Mononuclear cell (primary cell): ENCODE measurements at regions not wholly inside any gene's neighbourhood (a gene's known extent, or its start where the extent isn't known, plus 50 kb on each side); places are given as distances from the start of the nearest gene placed in this dataset.
"Not testable (repeated sequence)": the region's sequence is repeated elsewhere in the genome, so short reads cannot be mapped to it uniquely, and the experiment has no call there.

Source experiments
- H3K27me3 ChIP-seq: 2 replicates; pipeline ENCODE4 v1.6.0; 2011; ENCODE audit warnings: low read length, control low read depth; ENCODE audit not compliant: insufficient read depth
- H3K4me1 ChIP-seq: 2 replicates; pipeline ENCODE4 v1.5.1; 2011; ENCODE audit warnings: mild to moderate bottlenecking, low read length, control low read depth; ENCODE audit not compliant: insufficient read depth
- H3K4me3 ChIP-seq: 2 replicates; pipeline ENCODE4 v1.5.1; 2011; ENCODE audit warnings: mild to moderate bottlenecking, low read length, moderate library complexity
- H3K9me3 ChIP-seq: 2 replicates; pipeline ENCODE4 v1.5.1; 2011; ENCODE audit warnings: low read depth, mild to moderate bottlenecking, control low read depth, low read length

DNA sequence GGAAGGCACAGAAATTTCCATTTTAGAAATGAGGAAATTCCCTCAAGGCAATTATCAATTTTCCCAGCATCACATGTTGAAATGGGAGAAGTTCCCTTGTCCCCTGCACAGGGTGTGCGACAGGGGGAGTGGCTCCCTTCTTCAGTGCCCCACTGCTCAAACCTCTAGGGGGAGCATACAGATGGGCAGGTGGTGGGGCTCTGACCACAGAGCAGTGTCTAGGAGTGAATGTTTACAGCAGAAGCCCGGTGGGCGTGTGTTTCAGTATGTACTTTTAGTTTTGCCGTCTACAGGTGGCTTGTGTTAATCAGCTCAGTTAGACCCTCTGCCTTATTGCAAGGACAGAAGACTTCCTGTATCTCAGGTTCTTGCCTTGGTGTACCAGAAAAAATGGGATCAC lies 493.7 kb upstream of the PLXNA2 start:
- H3K27me3 ChIP-seq = no peaks in the 10 kb centered on the region
- no peak overlapping the region for H3K4me3 ChIP-seq
- no peaks in the 10 kb centered on the region for H3K9me3 ChIP-seq
- no peaks in the 10 kb centered on the region for H3K4me1 ChIP-seq

GRCh38 chr1:208739636-208740035 lies 495.5 kb upstream of the PLXNA2 start:
- not testable (repeated sequence) for H3K27me3 ChIP-seq, H3K4me3 ChIP-seq, H3K9me3 ChIP-seq, H3K4me1 ChIP-seq

DNA sequence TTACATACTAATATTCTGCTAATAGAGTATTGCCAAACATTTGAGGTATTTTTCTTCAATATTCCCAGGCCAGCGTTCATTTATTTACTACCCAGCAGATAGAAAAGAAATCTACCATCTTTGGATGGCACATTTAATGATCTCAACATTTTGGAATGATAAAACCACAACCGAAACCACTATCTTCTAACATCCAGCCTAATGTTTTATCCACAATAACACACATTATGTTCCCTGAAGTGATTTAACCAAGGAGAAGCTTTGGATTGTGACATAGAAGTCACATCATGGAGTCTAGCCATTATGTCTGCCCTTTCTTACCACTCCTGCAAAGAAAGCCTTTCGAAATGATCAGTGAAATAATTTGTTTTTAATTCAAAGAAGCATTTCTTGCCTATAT lies 497.1 kb upstream of the PLXNA2 start:
- H3K4me1 ChIP-seq = no peaks in the 10 kb centered on the region
- H3K9me3 ChIP-seq = no peaks in the 10 kb centered on the region
- H3K4me3 ChIP-seq = no peak overlapping the region
- no peaks in the 10 kb centered on the region for H3K27me3 ChIP-seq

GRCh38 chr1:208743361-208743760 lies 499.2 kb upstream of the PLXNA2 start:
- Histone ChIP-seq H3K4me1 (no peaks in the 10 kb centered on the region), H3K9me3 (no peaks in the 10 kb centered on the region), H3K27me3 (no peaks in the 10 kb centered on the region), H3K4me3 (no peak overlapping the region)

DNA sequence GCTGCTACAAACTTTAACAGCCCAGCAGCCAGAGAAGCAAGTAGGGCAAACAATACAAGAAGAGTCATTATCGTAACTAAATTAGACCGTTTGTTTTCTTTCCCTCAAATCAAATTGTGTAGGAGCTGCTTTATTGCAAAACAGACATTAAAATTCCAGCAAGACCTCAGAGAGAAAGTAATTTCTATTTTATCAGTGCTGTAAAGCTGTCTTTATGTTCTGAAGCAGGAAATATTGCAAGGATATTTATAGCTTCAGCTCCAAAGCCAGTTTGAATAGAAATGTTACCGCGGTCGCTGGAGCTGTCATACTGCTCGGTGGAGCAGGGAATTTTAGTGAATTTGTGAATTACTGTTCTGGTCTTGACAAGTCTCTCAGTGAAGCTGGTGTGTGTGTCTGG lies 503.8 kb upstream of the PLXNA2 start:
- no peaks in the 10 kb centered on the region for H3K9me3 ChIP-seq
- H3K4me3 ChIP-seq = no peak overlapping the region
- no peaks in the 10 kb centered on the region for H3K4me1 ChIP-seq
- no peaks in the 10 kb centered on the region for H3K27me3 ChIP-seq

DNA sequence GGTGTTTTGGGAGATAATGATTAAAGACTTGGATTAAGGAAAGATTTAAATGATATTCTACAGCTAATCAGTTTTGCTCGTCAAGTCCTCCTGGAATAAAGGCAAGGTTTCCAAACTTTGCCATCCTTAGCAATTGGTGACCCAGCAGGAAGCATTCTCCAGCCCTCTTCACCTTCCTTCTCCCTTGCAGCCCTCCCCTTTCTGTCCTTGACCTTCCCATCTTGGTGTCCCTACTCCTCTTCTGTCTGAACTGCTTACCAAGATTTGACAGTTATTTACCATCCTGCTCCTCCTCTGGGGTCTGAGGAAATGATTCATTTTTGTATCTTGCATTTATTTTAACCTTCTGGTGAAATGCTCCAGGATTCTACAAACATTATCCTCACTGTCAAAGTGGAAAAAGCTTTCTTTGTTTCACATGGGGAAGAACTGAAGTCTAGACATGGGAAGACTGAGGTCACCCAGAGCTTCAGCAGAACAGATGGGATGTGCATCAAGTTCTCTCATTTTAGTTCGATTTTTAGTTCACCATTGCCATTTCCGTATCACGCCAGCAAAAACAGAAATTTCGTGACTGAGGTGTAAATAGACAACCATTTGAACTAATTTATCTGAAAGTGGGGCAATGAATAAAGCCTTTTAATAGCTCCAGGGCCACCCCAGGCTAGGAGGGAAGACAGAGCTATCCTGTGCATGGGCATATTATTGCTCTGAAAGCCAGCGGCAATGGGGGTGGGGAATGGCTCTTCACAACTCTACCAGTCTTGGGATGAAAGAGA lies 504.4 kb upstream of the PLXNA2 start:
- H3K4me3 ChIP-seq = no peak overlapping the region
- no peaks in the 10 kb centered on the region for H3K9me3 ChIP-seq
- no peaks in the 10 kb centered on the region for H3K4me1 ChIP-seq
- no peaks in the 10 kb centered on the region for H3K27me3 ChIP-seq

- Histone ChIP-seq H3K4me1 (no peaks in the 10 kb centered on the region), H3K9me3 (no peaks in the 10 kb centered on the region), H3K27me3 (no peaks in the 10 kb centered on the region), H3K4me3 (no peak overlapping the region)
Observed at GRCh38 chr1:208756339-208756981, 512.3 kb upstream of the PLXNA2 start.

DNA sequence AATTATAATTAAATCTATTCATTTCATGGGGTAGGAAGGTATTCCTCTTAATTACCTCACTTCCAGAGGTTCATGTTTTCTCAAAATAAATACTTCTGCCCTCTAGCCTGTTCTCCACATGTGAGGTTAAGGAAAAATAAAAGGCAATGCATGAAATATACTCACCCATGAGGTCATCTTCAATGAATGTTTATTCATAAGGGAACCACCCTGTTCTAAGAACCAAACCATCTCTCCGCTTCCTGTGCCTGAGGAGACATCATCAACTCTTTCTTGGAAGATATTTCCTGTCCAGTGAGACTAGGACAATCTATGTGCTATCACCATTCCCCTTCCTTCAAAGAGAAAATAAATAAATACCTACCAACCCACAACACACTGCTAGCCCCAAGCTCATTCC lies 513.7 kb upstream of the PLXNA2 start:
- Histone ChIP-seq H3K9me3 (no peaks in the 10 kb centered on the region), H3K27me3 (no peaks in the 10 kb centered on the region), H3K4me1 (no peaks in the 10 kb centered on the region), H3K4me3 (no peak overlapping the region)

DNA sequence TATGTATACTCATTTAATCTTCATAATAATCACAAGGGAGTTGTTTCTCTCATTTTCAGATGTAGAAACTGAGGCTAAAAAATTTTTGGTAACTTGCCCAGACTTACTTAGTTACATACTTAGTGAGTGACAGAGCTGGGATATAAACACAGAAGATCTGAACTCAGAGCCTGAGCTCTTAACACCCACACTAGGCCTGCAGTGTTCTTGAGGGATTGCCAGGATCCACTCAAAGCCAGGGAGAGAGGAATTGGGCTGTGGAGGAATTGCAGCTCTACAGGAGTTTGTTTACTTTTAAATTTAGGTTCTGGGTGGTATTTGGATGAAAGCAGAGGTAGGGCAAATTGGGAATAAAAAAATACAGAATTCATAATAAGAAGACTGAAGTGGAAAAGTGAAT lies 515.1 kb upstream of the PLXNA2 start:
- no peaks in the 10 kb centered on the region for H3K9me3 ChIP-seq
- no peak overlapping the region for H3K4me3 ChIP-seq
- H3K4me1 ChIP-seq = peaks cover 5% of the 10 kb centered on the region
- no peaks in the 10 kb centered on the region for H3K27me3 ChIP-seq

- no peaks in the 10 kb centered on the region for H3K27me3 ChIP-seq
- no peak overlapping the region for H3K4me3 ChIP-seq
- no peaks in the 10 kb centered on the region for H3K9me3 ChIP-seq
- H3K4me1 ChIP-seq = peaks cover 5% of the 10 kb centered on the region
Observed at GRCh38 chr1:208763971-208764370, 519.8 kb upstream of the PLXNA2 start.

- Histone ChIP-seq H3K9me3 (no peaks in the 10 kb centered on the region), H3K27me3 (no peaks in the 10 kb centered on the region), H3K4me3 (no peak overlapping the region), H3K4me1 (peaks cover 5% of the 10 kb centered on the region)
Observed at GRCh38 chr1:208766832-208767231, 522.6 kb upstream of the PLXNA2 start.

GRCh38 chr1:208767816-208768215 lies 523.6 kb upstream of the PLXNA2 start:
- Histone ChIP-seq H3K9me3 (no peaks in the 10 kb centered on the region), H3K27me3 (no peaks in the 10 kb centered on the region), H3K4me1 (peaks cover 5% of the 10 kb centered on the region), H3K4me3 (no peak overlapping the region)

DNA sequence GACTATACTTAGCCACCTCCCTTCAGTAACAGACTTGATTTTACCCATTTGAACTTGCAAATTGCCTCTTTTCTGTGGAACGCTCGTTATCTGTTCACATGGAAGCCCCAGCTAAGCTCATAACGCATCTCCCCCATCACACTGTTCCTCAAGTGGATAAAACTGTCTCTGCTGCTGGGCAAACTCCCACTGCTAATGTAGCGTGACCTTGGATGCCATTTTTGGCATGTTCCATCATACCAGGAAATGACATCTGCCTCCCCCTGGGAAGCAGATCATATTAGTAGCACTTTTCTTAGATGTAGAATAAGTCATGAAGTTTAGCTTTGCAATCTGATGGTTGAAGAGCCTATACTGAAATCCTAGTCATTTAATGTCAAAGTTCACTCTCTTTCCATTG lies 528.7 kb upstream of the PLXNA2 start:
- no peaks in the 10 kb centered on the region for H3K9me3 ChIP-seq
- no peaks in the 10 kb centered on the region for H3K27me3 ChIP-seq
- no peak overlapping the region for H3K4me3 ChIP-seq
- no peaks in the 10 kb centered on the region for H3K4me1 ChIP-seq

DNA sequence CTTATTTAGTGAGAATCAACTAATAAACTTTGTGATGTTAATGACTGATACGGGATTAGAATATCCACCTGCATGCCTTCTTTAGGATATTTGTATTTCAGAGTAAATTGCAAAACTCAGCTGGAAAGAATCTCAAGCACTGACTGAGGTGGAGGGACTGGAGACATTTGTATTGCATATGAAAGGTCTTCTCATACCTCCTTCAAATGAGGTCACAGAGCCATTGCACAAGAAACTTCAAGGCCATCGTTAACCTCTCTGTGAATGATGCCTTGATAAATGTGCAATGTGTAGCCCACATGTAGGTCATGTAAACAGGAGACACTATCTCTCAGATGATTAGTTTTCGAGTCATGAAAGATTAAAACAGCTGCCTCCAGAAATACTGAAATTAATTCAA lies 531.7 kb upstream of the PLXNA2 start:
- H3K4me3 ChIP-seq = no peak overlapping the region
- H3K9me3 ChIP-seq = no peaks in the 10 kb centered on the region
- no peaks in the 10 kb centered on the region for H3K4me1 ChIP-seq
- H3K27me3 ChIP-seq = no peaks in the 10 kb centered on the region

GRCh38 chr1:208778417-208778816 lies 534.2 kb upstream of the PLXNA2 start:
- no peaks in the 10 kb centered on the region for H3K4me1 ChIP-seq
- H3K4me3 ChIP-seq = no peak overlapping the region
- no peaks in the 10 kb centered on the region for H3K9me3 ChIP-seq
- H3K27me3 ChIP-seq = no peaks in the 10 kb centered on the region
